HepG2 (cell line): ENCODE measurements at regions not wholly inside any gene's neighbourhood (a gene's known extent, or its start where the extent isn't known, plus 50 kb on each side); places are given as distances from the start of the nearest gene placed in this dataset.

Experiments
- ATAC-seq: fragments of 200-7000 bp; cut with Tn5 transposase; 3 replicates; pipeline ENCODE4 v1.9.1; 2020; ENCODE audit warnings: mild to moderate bottlenecking, moderate library complexity
- BruUV-seq: library from RNA; stranded (reverse); fragments of 400-500 nt; replicated peaks from 2 replicates; lab custom pipeline; 2021; lab: Mats Ljungman, UMichigan
- CTCF ChIA-PET: fragments of 300-600 bp; formaldehyde crosslinking; extraction: SDS; loops from one replicate; lab custom pipeline; 2021; ENCODE audit warnings: low total read pairs, inconsistent platforms, low intra/inter-chr PET ratio; lab: Yijun Ruan, JAX
- POLR2A ChIA-PET: fragments of 350-600 bp; sonication (Branson Sonifier 250); formaldehyde crosslinking; loops from one replicate; lab custom pipeline; 2020; ENCODE audit warnings: antibody characterized with exemption, inconsistent platforms; lab: Yijun Ruan, JAX
- DNase-seq: peaks from one replicate; pipeline ENCODE4 v3.0.0-alpha.2; 2015; ENCODE audit warnings: low spot score
- FAIRE-seq: peaks from 3 replicates; lab custom pipeline; 2011; peaks lifted over from hg19 to GRCh38; lab: Jason Lieb, UNC
- H2AFZ ChIP-seq: one replicate; pipeline ENCODE4 v1.6.1; 2011; ENCODE audit warnings: low read length, inconsistent platforms
- H3K27ac ChIP-seq: fragments of 300-600 bp; 3 replicates; pipeline ENCODE4 v1.8.0; 2011; ENCODE audit warnings: mixed run types, mild to moderate bottlenecking, mixed read lengths, low read length, inconsistent platforms; ENCODE audit not compliant: insufficient read depth; ENCODE audit errors: extremely low read length
- H3K27me3 ChIP-seq, 2 experiments: fragments of 200-600 bp in 1 of 2; 2 replicates in 1 of 2; 3 replicates in 1 of 2; pipeline versions ENCODE4 v1.6.0 to v1.8.0; 2011; ENCODE audit warnings: low read length in 2 of 2, mild to moderate bottlenecking in 2 of 2, moderate library complexity in 2 of 2, inconsistent platforms in 1 of 2; ENCODE audit not compliant: insufficient read depth in 2 of 2, control insufficient read depth in 1 of 2
- H3K36me3 ChIP-seq, 2 experiments: fragments of 200-600 bp in 1 of 2; replicated peaks in 1 of 2; 2 replicates in 1 of 2; 3 replicates in 1 of 2; pipeline versions ENCODE4 v1.5.1 to v1.8.0; 2011; ENCODE audit warnings: low read length in 2 of 2, inconsistent platforms in 1 of 2; ENCODE audit not compliant: insufficient read depth in 2 of 2, control insufficient read depth in 1 of 2
- H3K4me1 ChIP-seq: 2 replicates; pipeline ENCODE4 v1.5.1; 2012; ENCODE audit warnings: low read length, inconsistent platforms; ENCODE audit not compliant: insufficient read depth
- H3K4me2 ChIP-seq: 2 replicates; pipeline ENCODE4 v1.6.0; 2011; ENCODE audit warnings: low read depth, low read length, inconsistent platforms
- H3K4me3 ChIP-seq, 3 experiments: fragments of 200-600 bp in 1 of 3; sonication (generic), shearing (Covaris generic) in 1 of 3; replicated peaks in 1 of 3; 2 replicates each; pipeline ENCODE4 v1.5.1; 2011 to 2016; ENCODE audit warnings: low read length in 3 of 3, inconsistent platforms in 2 of 3, low read depth in 2 of 3, mild to moderate bottlenecking in 2 of 3, control low read depth in 1 of 3, mixed read lengths in 1 of 3; ENCODE audit not compliant: insufficient read depth in 1 of 3
- H3K79me2 ChIP-seq: one replicate; pipeline ENCODE4 v1.6.1; 2011; ENCODE audit warnings: low read length, inconsistent platforms; ENCODE audit not compliant: insufficient read depth
- H3K9ac ChIP-seq: 2 replicates; pipeline ENCODE4 v1.6.0; 2011; ENCODE audit warnings: mild to moderate bottlenecking, low read depth, low read length, inconsistent platforms; ENCODE audit not compliant: insufficient read depth
- H3K9me3 ChIP-seq: 2 replicates; pipeline ENCODE4 v1.5.1; 2012; ENCODE audit warnings: mild to moderate bottlenecking, low read length
- H4K20me1 ChIP-seq: 2 replicates; pipeline ENCODE4 v1.6.0; 2011; ENCODE audit warnings: inconsistent platforms, mild to moderate bottlenecking, low read length, moderate library complexity; ENCODE audit not compliant: insufficient read depth
- ARHGAP35 ChIP-seq: sonication (generic); formaldehyde crosslinking; IDR thresholded peaks from 2 replicates; pipeline ENCODE4 v1.9.0; 2022; ENCODE audit warnings: mild to moderate bottlenecking, inconsistent platforms, moderate library complexity, missing genetic modification reagents, borderline replicate concordance
- GABPB1 ChIP-seq: IDR thresholded peaks from 2 replicates; pipeline ENCODE4 v1.6.1; 2016; ENCODE audit warnings: mild to moderate bottlenecking, missing genetic modification reagents, moderate library complexity, missing compliant biosample characterization
- MAFK ChIP-seq, 2 experiments: IDR thresholded peaks in 1 of 2; conservative IDR thresholded peaks in 1 of 2; 2 replicates each; pipeline ENCODE4 v1.6.1; 2011; ENCODE audit warnings: improper control_type of control experiment in 2 of 2, low read length in 2 of 2
- NFRKB ChIP-seq: fragments of 450-650 bp; IDR thresholded peaks from 2 replicates; pipeline ENCODE4 v1.6.1; 2017
- PRMT3 ChIP-seq: sonication (generic); formaldehyde crosslinking; IDR thresholded peaks from 2 replicates; pipeline ENCODE4 v1.8.1; 2022; ENCODE audit warnings: low read depth, mild to moderate bottlenecking, moderate library complexity, missing genetic modification reagents, borderline replicate concordance
- ZBED4 ChIP-seq: sonication (generic); formaldehyde crosslinking; IDR thresholded peaks from 2 replicates; pipeline ENCODE4 v1.4.0; 2020; ENCODE audit warnings: missing genetic modification reagents, borderline replicate concordance
- ZNF331 ChIP-seq: sonication (generic); formaldehyde crosslinking; IDR thresholded peaks from 2 replicates; pipeline ENCODE4 v1.4.0; 2020; ENCODE audit warnings: missing genetic modification reagents
- ZNF510 ChIP-seq: sonication (generic); formaldehyde crosslinking; IDR thresholded peaks from 2 replicates; pipeline ENCODE4 v1.4.0; 2020; ENCODE audit warnings: low read depth, mild to moderate bottlenecking, missing genetic modification reagents
- ZNF550 ChIP-seq: sonication (generic); formaldehyde crosslinking; IDR thresholded peaks from 2 replicates; pipeline ENCODE4 v1.4.0; 2020; ENCODE audit warnings: mild to moderate bottlenecking, missing genetic modification reagents, borderline replicate concordance
- ZSCAN21 ChIP-seq: sonication (generic); formaldehyde crosslinking; IDR thresholded peaks from 2 replicates; pipeline ENCODE4 v1.8.0; 2022; ENCODE audit warnings: mild to moderate bottlenecking, missing genetic modification reagents, moderate library complexity, borderline replicate concordance
- WGBS: methylation state at CpG from one replicate; pipeline ENCODE4 v1.1.6; 2017; ENCODE audit warnings: low lambda C conversion rate; 5-methylcytosine and 5-hydroxymethylcytosine counted together
- in situ Hi-C: cut with HindIII; loops from 2 replicates; pipeline ENCODE4 v1.10.0; 2017; ENCODE audit warnings: low pct_unique_long_range_greater_than_20kb; ENCODE audit not compliant: extremely low pct_ligation_motif_present
- intact Hi-C: fragments of 100-400 bp; cut with micrococcal nuclease; formaldehyde crosslinking; loops from one replicate; pipeline ENCODE4 v1.10.0; 2022; ENCODE audit not compliant: unreplicated experiment
- TF ChIP-seq, protein P1 (sequence below): sonication (generic); formaldehyde crosslinking; IDR thresholded peaks from 2 replicates; pipeline ENCODE4 v1.8.0; 2023; ENCODE audit warnings: mild to moderate bottlenecking, missing genetic modification reagents

GRCh38 chr4:89661173-89661899 lies 175.6 kb downstream of the SNCA start:
- WGBS, result 16% methylated on average over 3 of the region's 3 CpGs
- no peak for TF ChIP-seq PRMT3 (CRISPR knock-in tag)
- H3K4me2 ChIP-seq, result no peak overlapping the region
- ChIA-PET POLR2A (no interaction called here), CTCF (interaction anchor here (0.9 kb wide), 1 partner anchor 241 kb away, joined by 3 read pairs; no protein-coding TSS in a partner anchor)
- H3K4me1 ChIP-seq, result no peaks in the 10 kb centered on the region
- no peak overlapping the region for H3K27ac ChIP-seq
- H3K36me3 ChIP-seq, result no peaks in the 10 kb centered on the region
- FAIRE-seq, result no peak
- intact Hi-C loops (no loop called here), in situ Hi-C loops (no loop called here)
- BruUV-seq, result no TSS peak
- H3K4me3 ChIP-seq, result no peak overlapping the region
- no peaks in the 10 kb centered on the region for H3K9me3 ChIP-seq
- no peak overlapping the region for H3K9ac ChIP-seq
- no peak for ATAC-seq
- H3K27me3 ChIP-seq, result no peaks in the 10 kb centered on the region
- no peaks in the 10 kb centered on the region for H4K20me1 ChIP-seq
- no peak overlapping the region for H2AFZ ChIP-seq
- H3K79me2 ChIP-seq, result no peaks in the 10 kb centered on the region
- no peak for DNase-seq

GRCh38 chr4:89660444-89661172 lies 176.4 kb downstream of the SNCA start:
- intact Hi-C loops (no loop called here), in situ Hi-C loops (no loop called here)
- Histone ChIP-seq H3K9me3 (no peaks in the 10 kb centered on the region), H3K36me3 (no peaks in the 10 kb centered on the region), H4K20me1 (no peaks in the 10 kb centered on the region), H3K79me2 (no peaks in the 10 kb centered on the region), H3K4me3 (no peak overlapping the region), H3K9ac (no peak overlapping the region), H3K4me1 (no peaks in the 10 kb centered on the region), H2AFZ (no peak overlapping the region), H3K27me3 (peaks cover 0 to 2% of the 10 kb centered on the region in 2 experiments; a peak in 1 of 5 replicates), H3K4me2 (no peak overlapping the region), H3K27ac (no peak overlapping the region)
- ATAC-seq, result no peak
- WGBS, result 68% methylated on average over 4 of the region's 4 CpGs
- ChIA-PET CTCF (interaction anchor here (0.9 kb wide), 1 partner anchor 242 kb away, joined by 3 read pairs; no protein-coding TSS in a partner anchor), POLR2A (no interaction called here)
- DNase-seq, result no peak
- no peak for FAIRE-seq
- BruUV-seq, result no TSS peak
- TF ChIP-seq ZSCAN21 (no peak), ZNF331 (no peak), ZNF510 (no peak), GABPB1 (CRISPR knock-in tag) (no peak), NFRKB (no peak), ZNF550 (CRISPR knock-in tag) (no peak), ZBED4 (CRISPR knock-in tag) (no peak), ARHGAP35 (CRISPR knock-in tag) (no peak), MAFK (conservative IDR thresholded peaks at IDR 0.05 in 1 of 2, IDR thresholded peaks at IDR 0.05 in 1 of 2; ENCODE audit: low read length in 2 of 2) (peak; percentile 94 to 97)
- TF ChIP-seq, protein P1, sequence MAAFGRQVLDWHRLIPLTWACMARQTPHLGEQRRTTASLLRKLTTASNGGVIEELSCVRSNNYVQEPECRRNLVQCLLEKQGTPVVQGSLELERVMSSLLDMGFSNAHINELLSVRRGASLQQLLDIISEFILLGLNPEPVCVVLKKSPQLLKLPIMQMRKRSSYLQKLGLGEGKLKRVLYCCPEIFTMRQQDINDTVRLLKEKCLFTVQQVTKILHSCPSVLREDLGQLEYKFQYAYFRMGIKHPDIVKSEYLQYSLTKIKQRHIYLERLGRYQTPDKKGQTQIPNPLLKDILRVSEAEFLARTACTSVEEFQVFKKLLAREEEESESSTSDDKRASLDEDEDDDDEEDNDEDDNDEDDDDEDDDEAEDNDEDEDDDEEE (CRISPR knock-in tag), result no peak
